Urinary bladder (tissue), 3 donors: ENCODE measurements at regions not wholly inside any gene's neighbourhood (a gene's known extent, or its start where the extent isn't known, plus 50 kb on each side); places are given as distances from the start of the nearest gene placed in this dataset.

Experiments
- DNase-seq: peaks from one replicate; pipeline ENCODE4 v3.0.0-alpha.2; 2015; ENCODE audit errors: extremely low spot score
- H3K27ac ChIP-seq: one replicate; pipeline ENCODE4 v1.5.1; 2013; ENCODE audit warnings: low read depth, mild to moderate bottlenecking, moderate library complexity
- H3K36me3 ChIP-seq: one replicate; pipeline ENCODE4 v1.6.1; 2013; ENCODE audit warnings: mild to moderate bottlenecking, moderate library complexity; ENCODE audit not compliant: insufficient read depth
- H3K4me1 ChIP-seq: one replicate; pipeline ENCODE4 v1.6.1; 2013; ENCODE audit warnings: mild to moderate bottlenecking, moderate library complexity; ENCODE audit not compliant: insufficient read depth
- H3K4me3 ChIP-seq: one replicate; pipeline ENCODE4 v1.5.1; 2013; ENCODE audit warnings: low read depth, low read length
- WGBS: extraction: QIAGEN DNeasy Blood & Tissue Kit; methylation state at CpG from one replicate; pipeline ENCODE4 v1.1.7; 2013; 5-methylcytosine and 5-hydroxymethylcytosine counted together
- donor health status: healthy with polysubstance abuse.
- donor health status: healthy.

GRCh38 chr11:28618416-28618815 lies 510.2 kb downstream of the METTL15 start:
- no peak overlapping the region for H3K27ac ChIP-seq
- H3K36me3 ChIP-seq, result no peaks in the 10 kb centered on the region
- H3K4me3 ChIP-seq, result no peak overlapping the region
- DNase-seq, result no peak
- 81% methylated on average over 2 of the region's 2 CpGs for WGBS
- H3K4me1 ChIP-seq, result no peaks in the 10 kb centered on the region

GRCh38 chr11:28616160-28616965 lies 508.2 kb downstream of the METTL15 start:
- DNase-seq, result no peak
- H3K4me3 ChIP-seq, result no peak overlapping the region
- 82% methylated on average over 5 of the region's 5 CpGs for WGBS
- no peak overlapping the region for H3K27ac ChIP-seq
- H3K36me3 ChIP-seq, result no peaks in the 10 kb centered on the region
- H3K4me1 ChIP-seq, result no peaks in the 10 kb centered on the region

GRCh38 chr11:28615542-28615941 lies 507.4 kb downstream of the METTL15 start:
- Histone ChIP-seq H3K27ac (peak overlapping the region; percentile 10), H3K4me3 (no peak overlapping the region), H3K4me1 (no peaks in the 10 kb centered on the region), H3K36me3 (no peaks in the 10 kb centered on the region)
- 60% methylated on average over 2 of the region's 2 CpGs for WGBS
- DNase-seq, result no peak

GRCh38 chr11:28606930-28607329 lies 498.7 kb downstream of the METTL15 start:
- no peak for DNase-seq
- WGBS, result 76% methylated on average over 12 of the region's 12 CpGs

GRCh38 chr11:28599656-28600055 lies 491.5 kb downstream of the METTL15 start:
- Histone ChIP-seq H3K36me3 (no peaks in the 10 kb centered on the region), H3K4me3 (no peak overlapping the region), H3K27ac (no peak overlapping the region), H3K4me1 (no peaks in the 10 kb centered on the region)
- 80% methylated on average over 2 of the region's 2 CpGs for WGBS
- no peak for DNase-seq

More at GRCh38 chr11:28606930-28607329, 498.7 kb downstream of the METTL15 start:
- Histone ChIP-seq H3K4me1 (no peaks in the 10 kb centered on the region), H3K27ac (no peak overlapping the region), H3K4me3 (no peak overlapping the region), H3K36me3 (no peaks in the 10 kb centered on the region)

- WGBS, result 88% methylated on average over 3 of the region's 3 CpGs
Measured at GRCh38 chr11:28598531-28598930, 490.3 kb downstream of the METTL15 start.

GRCh38 chr11:28596816-28597215 lies 488.6 kb downstream of the METTL15 start:
- WGBS, result 94% methylated on average over 2 of the region's 2 CpGs
- no peaks in the 10 kb centered on the region for H3K36me3 ChIP-seq
- H3K4me3 ChIP-seq, result no peak overlapping the region
- no peaks in the 10 kb centered on the region for H3K4me1 ChIP-seq
- H3K27ac ChIP-seq, result no peak overlapping the region
- no peak for DNase-seq

More at GRCh38 chr11:28598531-28598930, 490.3 kb downstream of the METTL15 start:
- H3K36me3 ChIP-seq, result no peaks in the 10 kb centered on the region
- H3K4me1 ChIP-seq, result no peaks in the 10 kb centered on the region
- no peak overlapping the region for H3K27ac ChIP-seq
- no peak overlapping the region for H3K4me3 ChIP-seq
- no peak for DNase-seq

- H3K4me3 ChIP-seq, result no peak overlapping the region
- DNase-seq, result no peak
- H3K27ac ChIP-seq, result no peak overlapping the region
- H3K36me3 ChIP-seq, result no peaks in the 10 kb centered on the region
- no peaks in the 10 kb centered on the region for H3K4me1 ChIP-seq
Measured at GRCh38 chr11:28592141-28592540, 484.0 kb downstream of the METTL15 start.

- H3K4me3 ChIP-seq, result no peak overlapping the region
Measured at GRCh38 chr11:28584992-28585391, 476.8 kb downstream of the METTL15 start.

GRCh38 chr11:28582506-28582905 lies 474.3 kb downstream of the METTL15 start:
- Histone ChIP-seq H3K36me3 (no peaks in the 10 kb centered on the region), H3K4me1 (no peaks in the 10 kb centered on the region), H3K4me3 (no peak overlapping the region), H3K27ac (no peak overlapping the region)
- 78% methylated on average over 2 of the region's 2 CpGs for WGBS
- DNase-seq, result no peak

More at GRCh38 chr11:28584992-28585391, 476.8 kb downstream of the METTL15 start:
- Histone ChIP-seq H3K4me1 (no peaks in the 10 kb centered on the region), H3K36me3 (no peaks in the 10 kb centered on the region), H3K27ac (no peak overlapping the region)
- DNase-seq, result no peak

- DNase-seq, result no peak
- no peaks in the 10 kb centered on the region for H3K36me3 ChIP-seq
- no peaks in the 10 kb centered on the region for H3K4me1 ChIP-seq
- H3K4me3 ChIP-seq, result no peak overlapping the region
- WGBS, result 83% methylated on average over 17 of the region's 17 CpGs
- no peak overlapping the region for H3K27ac ChIP-seq
Measured at GRCh38 chr11:28581286-28582242, 473.4 kb downstream of the METTL15 start.

- Histone ChIP-seq H3K4me3 (no peak overlapping the region), H3K36me3 (no peaks in the 10 kb centered on the region), H3K4me1 (no peaks in the 10 kb centered on the region), H3K27ac (no peak overlapping the region)
- no peak for DNase-seq
Measured at GRCh38 chr11:28571371-28571770, 463.2 kb downstream of the METTL15 start.

GRCh38 chr11:28569106-28569505 lies 460.9 kb downstream of the METTL15 start:
- Histone ChIP-seq H3K27ac (no peak overlapping the region), H3K36me3 (no peaks in the 10 kb centered on the region), H3K4me1 (no peaks in the 10 kb centered on the region), H3K4me3 (no peak overlapping the region)
- 70% methylated on average over 4 of the region's 4 CpGs for WGBS
- no peak for DNase-seq
